SK-N-MC (cell line): ENCODE measurements at regions not wholly inside any gene's neighbourhood (a gene's known extent, or its start where the extent isn't known, plus 50 kb on each side); places are given as distances from the start of the nearest gene placed in this dataset.

Experiments used
- EZH2 ChIP-seq: fragments of 200-600 bp; sonication (generic); IDR thresholded peaks from one replicate; pipeline ENCODE4 v1.6.1; 2017; ENCODE audit warnings: antibody characterized with exemption
- POLR2AphosphoS5 ChIP-seq: IDR thresholded peaks from 2 replicates; pipeline ENCODE4 v1.6.1; 2012; ENCODE audit warnings: mild to moderate bottlenecking, low read depth, low read length, borderline replicate concordance

DNA sequence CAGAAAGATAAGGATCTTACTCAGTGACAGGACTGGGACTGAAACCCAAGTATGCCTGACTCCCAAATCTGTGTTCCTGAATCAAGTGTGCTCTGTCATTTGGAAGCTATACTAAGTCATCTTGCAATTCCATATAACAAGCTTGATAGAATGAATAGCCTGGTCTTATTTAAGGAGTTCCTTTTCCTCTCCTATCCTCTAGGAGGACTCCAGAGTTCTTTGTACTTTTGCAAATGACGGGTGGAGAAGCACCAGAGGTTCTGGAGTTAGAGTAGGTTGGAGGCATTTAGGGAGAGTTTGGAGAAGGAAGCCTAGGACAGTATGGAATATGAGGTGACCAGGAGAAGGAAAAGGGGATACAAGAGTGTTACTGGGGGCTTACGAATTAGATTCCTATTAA is 92.9 kb upstream of the RCN1 start:
- no peak for TF ChIP-seq POLR2AphosphoS5
- TF ChIP-seq EZH2 = no peak
